Stimulated activated CD8-positive, alpha-beta memory T cell treated with anti-CD3 and anti-CD28 coated beads, Interleukin-12 subunit alpha, Interleukin-12 subunit beta, amount 100 ng/mL, for 24 hours (primary cell): ENCODE measurements at regions not wholly inside any gene's neighbourhood (a gene's known extent, or its start where the extent isn't known, plus 50 kb on each side); places are given as distances from the start of the nearest gene placed in this dataset.

Experiments used
- DNase-seq: peaks from one replicate; pipeline ENCODE4 v3.0.0-alpha.2; 2020; ENCODE audit errors: extremely low read depth

GRCh38 chr18:41829647-41830516, 125.2 kb upstream of the PIK3C3 start:
- DNase-seq = no peak

- DNase-seq = no peak
Observed at GRCh38 chr18:41828137-41828536, 126.9 kb upstream of the PIK3C3 start.

- DNase-seq = no peak
Observed at GRCh38 chr18:41820784-41821183, 134.2 kb upstream of the PIK3C3 start.

GRCh38 chr18:41818381-41819355, 136.4 kb upstream of the PIK3C3 start:
- DNase-seq = no peak

GRCh38 chr18:41814651-41815050, 140.4 kb upstream of the PIK3C3 start:
- DNase-seq = no peak

GRCh38 chr18:41809652-41810051, 145.4 kb upstream of the PIK3C3 start:
- DNase-seq = no peak

- DNase-seq = no peak
Observed at GRCh38 chr18:41805341-41805740, 149.7 kb upstream of the PIK3C3 start.

GRCh38 chr18:41798879-41799278, 156.2 kb upstream of the PIK3C3 start:
- no peak for DNase-seq

GRCh38 chr18:41790687-41791086, 164.3 kb upstream of the PIK3C3 start:
- no peak for DNase-seq

GRCh38 chr18:41789001-41789400, 166.0 kb upstream of the PIK3C3 start:
- DNase-seq = no peak

- DNase-seq = no peak
Observed at GRCh38 chr18:41783879-41784278, 171.2 kb upstream of the PIK3C3 start.

- DNase-seq = no peak
Observed at GRCh38 chr18:41783065-41783818, 171.8 kb upstream of the PIK3C3 start.

- no peak for DNase-seq
Observed at GRCh38 chr18:41771973-41772372, 183.1 kb upstream of the PIK3C3 start.

GRCh38 chr18:41769265-41769664, 185.8 kb upstream of the PIK3C3 start:
- no peak for DNase-seq

- DNase-seq = no peak
Observed at GRCh38 chr18:41768467-41768866, 186.6 kb upstream of the PIK3C3 start.

- DNase-seq = no peak
Observed at GRCh38 chr18:41767960-41768359, 187.1 kb upstream of the PIK3C3 start.

GRCh38 chr18:41765460-41765859, 189.6 kb upstream of the PIK3C3 start:
- no peak for DNase-seq

- no peak for DNase-seq
Observed at GRCh38 chr18:41763361-41763760, 191.7 kb upstream of the PIK3C3 start.

- DNase-seq = no peak
Observed at GRCh38 chr18:41761333-41762018, 193.6 kb upstream of the PIK3C3 start.

GRCh38 chr18:41758534-41758933, 196.5 kb upstream of the PIK3C3 start:
- no peak for DNase-seq

- no peak for DNase-seq
Observed at GRCh38 chr18:41756141-41756540, 198.9 kb upstream of the PIK3C3 start.
